Upper lobe of right lung (tissue), 1 donor: ENCODE measurements at regions not wholly inside any gene's neighbourhood (a gene's known extent, or its start where the extent isn't known, plus 50 kb on each side); places are given as distances from the start of the nearest gene placed in this dataset.

Source experiments
- ATAC-seq: fragments of 200-7000 bp; cut with Tn5 transposase; one replicate; pipeline ENCODE4 v1.9.1; 2020; ENCODE audit warnings: mild to moderate bottlenecking, moderate library complexity
- DNase-seq: peaks from one replicate; pipeline ENCODE4 v3.0.0-alpha.2; 2020
- H3K27ac ChIP-seq: fragments of 200-600 bp; one replicate; pipeline ENCODE4 v1.8.0; 2022
- H3K27me3 ChIP-seq: fragments of 200-600 bp; one replicate; pipeline ENCODE4 v1.8.0; 2022; ENCODE audit warnings: mild to moderate bottlenecking
- H3K36me3 ChIP-seq: fragments of 200-600 bp; one replicate; pipeline ENCODE4 v1.8.0; 2022
- H3K4me1 ChIP-seq: fragments of 200-600 bp; one replicate; pipeline ENCODE4 v1.8.0; 2022
- H3K4me3 ChIP-seq: fragments of 200-600 bp; one replicate; pipeline ENCODE4 v1.8.0; 2022; ENCODE audit warnings: mild to moderate bottlenecking
- H3K9me3 ChIP-seq: fragments of 200-600 bp; one replicate; pipeline ENCODE4 v1.8.0; 2022
- intact Hi-C: fragments of 100-400 bp; cut with DNase I; formaldehyde crosslinking; loops from one replicate; pipeline ENCODE4 v1.11.0; 2022
- TF ChIP-seq, protein P1 (sequence below): fragments of 200-600 bp; IDR thresholded peaks from one replicate; pipeline ENCODE4 v1.8.0; 2022; ENCODE audit warnings: antibody characterized with exemption
- donor health status: DM: no; HTN: yes; CAD: no; lungs with severe emphysema.

- ATAC-seq (no peak), DNase-seq (no peak)
- no peak overlapping the region for H3K27ac ChIP-seq
- TF ChIP-seq, protein P1, sequence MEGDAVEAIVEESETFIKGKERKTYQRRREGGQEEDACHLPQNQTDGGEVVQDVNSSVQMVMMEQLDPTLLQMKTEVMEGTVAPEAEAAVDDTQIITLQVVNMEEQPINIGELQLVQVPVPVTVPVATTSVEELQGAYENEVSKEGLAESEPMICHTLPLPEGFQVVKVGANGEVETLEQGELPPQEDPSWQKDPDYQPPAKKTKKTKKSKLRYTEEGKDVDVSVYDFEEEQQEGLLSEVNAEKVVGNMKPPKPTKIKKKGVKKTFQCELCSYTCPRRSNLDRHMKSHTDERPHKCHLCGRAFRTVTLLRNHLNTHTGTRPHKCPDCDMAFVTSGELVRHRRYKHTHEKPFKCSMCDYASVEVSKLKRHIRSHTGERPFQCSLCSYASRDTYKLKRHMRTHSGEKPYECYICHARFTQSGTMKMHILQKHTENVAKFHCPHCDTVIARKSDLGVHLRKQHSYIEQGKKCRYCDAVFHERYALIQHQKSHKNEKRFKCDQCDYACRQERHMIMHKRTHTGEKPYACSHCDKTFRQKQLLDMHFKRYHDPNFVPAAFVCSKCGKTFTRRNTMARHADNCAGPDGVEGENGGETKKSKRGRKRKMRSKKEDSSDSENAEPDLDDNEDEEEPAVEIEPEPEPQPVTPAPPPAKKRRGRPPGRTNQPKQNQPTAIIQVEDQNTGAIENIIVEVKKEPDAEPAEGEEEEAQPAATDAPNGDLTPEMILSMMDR: no peak
- no peaks in the 10 kb centered on the region for H3K27me3 ChIP-seq
- H3K36me3 ChIP-seq: no peaks in the 10 kb centered on the region
- H3K4me3 ChIP-seq: no peak overlapping the region
- no peaks in the 10 kb centered on the region for H3K4me1 ChIP-seq
- intact Hi-C loops: loop anchor here (5.0 kb wide), 1 partner anchor 67 kb away; no protein-coding TSS in a partner anchor
- no peaks in the 10 kb centered on the region for H3K9me3 ChIP-seq
Observed at GRCh38 chr14:61174987-61175386, 106.2 kb downstream of the TMEM30B start.

DNA sequence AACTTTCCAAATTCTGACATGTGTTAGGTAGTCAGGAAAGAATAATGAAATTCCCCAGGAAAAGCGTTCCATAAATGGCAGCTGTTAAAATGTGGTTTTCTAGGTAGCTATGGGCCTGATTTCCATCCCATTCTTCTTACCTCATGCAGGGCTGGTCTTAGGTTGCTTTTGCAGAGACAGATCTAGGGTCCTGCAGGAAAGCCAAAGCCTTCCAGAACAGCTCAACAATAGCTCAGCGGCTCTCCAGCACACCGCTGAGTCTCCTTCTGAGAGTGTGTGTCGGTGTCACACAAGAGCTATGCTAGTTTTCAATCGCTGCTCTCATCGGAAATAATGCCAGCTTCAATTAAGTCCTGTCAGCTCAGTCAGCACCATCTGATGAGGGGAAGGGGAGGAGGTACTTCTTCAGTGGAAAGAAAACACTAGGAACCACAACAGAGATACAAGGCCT lies 106.7 kb downstream of the TMEM30B start:
- no peaks in the 10 kb centered on the region for H3K36me3 ChIP-seq
- intact Hi-C loops: loop anchor here (5.0 kb wide), 1 partner anchor 68 kb away; no protein-coding TSS in a partner anchor

GRCh38 chr14:61171727-61172126 lies 109.4 kb downstream of the TMEM30B start:
- intact Hi-C loops: loop anchor here (5.0 kb wide), 1 partner anchor 71 kb away; no protein-coding TSS in a partner anchor
- no peaks in the 10 kb centered on the region for H3K9me3 ChIP-seq
- H3K4me1 ChIP-seq: no peaks in the 10 kb centered on the region
- H3K4me3 ChIP-seq: no peak overlapping the region
- no peaks in the 10 kb centered on the region for H3K27me3 ChIP-seq
- no peak for ATAC-seq
- no peak for DNase-seq
- no peak overlapping the region for H3K27ac ChIP-seq
- H3K36me3 ChIP-seq: no peaks in the 10 kb centered on the region
- TF ChIP-seq, protein P1: no peak

More for the DNA sequence above, 106.7 kb downstream of the TMEM30B start:
- no peaks in the 10 kb centered on the region for H3K27me3 ChIP-seq
- TF ChIP-seq, protein P1: no peak
- ATAC-seq: no peak
- no peak for DNase-seq
- no peaks in the 10 kb centered on the region for H3K9me3 ChIP-seq
- H3K4me3 ChIP-seq: no peak overlapping the region
- no peaks in the 10 kb centered on the region for H3K4me1 ChIP-seq
- no peak overlapping the region for H3K27ac ChIP-seq

GRCh38 chr14:61168141-61168540 lies 113.0 kb downstream of the TMEM30B start:
- no peak for DNase-seq
- no peak overlapping the region for H3K4me3 ChIP-seq
- no peak overlapping the region for H3K27ac ChIP-seq
- TF ChIP-seq, protein P1: no peak
- no peaks in the 10 kb centered on the region for H3K4me1 ChIP-seq
- H3K27me3 ChIP-seq: no peaks in the 10 kb centered on the region
- H3K36me3 ChIP-seq: no peaks in the 10 kb centered on the region
- intact Hi-C loops: no loop called here
- ATAC-seq: no peak
- H3K9me3 ChIP-seq: no peaks in the 10 kb centered on the region

DNA sequence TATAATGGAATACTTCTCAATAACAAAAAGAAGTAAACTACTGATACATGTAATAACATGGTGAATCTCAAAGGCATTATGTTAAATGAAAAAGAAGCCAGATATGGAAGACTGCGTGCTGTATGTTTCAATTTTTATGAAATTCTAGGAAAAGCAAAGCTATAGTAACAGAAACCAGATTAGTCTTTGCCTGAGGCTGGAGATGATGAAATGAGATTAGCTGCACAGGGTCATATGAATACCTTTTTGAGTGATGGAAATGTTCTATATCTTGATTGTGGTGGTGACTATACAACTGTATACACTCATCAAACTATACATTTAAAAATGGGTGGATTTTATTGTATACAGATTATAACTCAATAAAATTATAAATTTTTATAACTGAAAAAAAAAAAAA lies 113.5 kb downstream of the TMEM30B start:
- TF ChIP-seq, protein P1: no peak
- Histone ChIP-seq H3K27me3 (no peaks in the 10 kb centered on the region), H3K27ac (no peak overlapping the region), H3K4me1 (no peaks in the 10 kb centered on the region), H3K9me3 (no peaks in the 10 kb centered on the region), H3K36me3 (no peaks in the 10 kb centered on the region), H3K4me3 (no peak overlapping the region)
- no peak for ATAC-seq
- intact Hi-C loops: no loop called here
- no peak for DNase-seq

- no peak overlapping the region for H3K27ac ChIP-seq
- H3K27me3 ChIP-seq: no peaks in the 10 kb centered on the region
- ATAC-seq (no peak), DNase-seq (no peak)
- no peaks in the 10 kb centered on the region for H3K4me1 ChIP-seq
- intact Hi-C loops: no loop called here
- H3K36me3 ChIP-seq: no peaks in the 10 kb centered on the region
- no peak overlapping the region for H3K4me3 ChIP-seq
- TF ChIP-seq, protein P1: no peak
- H3K9me3 ChIP-seq: no peaks in the 10 kb centered on the region
Observed at GRCh38 chr14:61160798-61161197, 120.3 kb downstream of the TMEM30B start.
